H1 (cell line): ENCODE measurements at regions not wholly inside any gene's neighbourhood (a gene's known extent, or its start where the extent isn't known, plus 50 kb on each side); places are given as distances from the start of the nearest gene placed in this dataset.
A peak's percentile ranks its signal among the peaks of the same experiment; 100 is the strongest.

Experiments
- BACH1 ChIP-seq: IDR thresholded peaks from 2 replicates; pipeline ENCODE4 v1.6.1; 2012; ENCODE audit warnings: low read length, improper control_type of control experiment
- CBX5 ChIP-seq: fragments of 300-800, 300-1000 bp; sonication (generic); IDR thresholded peaks from 2 replicates; pipeline ENCODE4 v1.7.1; 2016; ENCODE audit warnings: antibody characterized with exemption, low read length, low read depth
- CEBPB ChIP-seq: IDR thresholded peaks from 2 replicates; pipeline ENCODE4 v1.6.1; 2012; ENCODE audit warnings: low read depth, low read length
- GABPA ChIP-seq: IDR thresholded peaks from 2 replicates; pipeline ENCODE4 v1.6.1; 2011; ENCODE audit warnings: mild to moderate bottlenecking, low read length, moderate library complexity, borderline replicate concordance; ENCODE audit not compliant: insufficient read depth
- GTF2F1 ChIP-seq: IDR thresholded peaks from 2 replicates; pipeline ENCODE4 v1.6.1; 2012; ENCODE audit warnings: low read depth, low read length, improper control_type of control experiment, borderline replicate concordance
- JUN ChIP-seq: IDR thresholded peaks from 2 replicates; pipeline ENCODE4 v1.6.1; 2011; ENCODE audit warnings: low read depth, mild to moderate bottlenecking, improper control_type of control experiment, low read length
- JUND ChIP-seq: IDR thresholded peaks from 2 replicates; pipeline ENCODE4 v1.6.1; 2011; ENCODE audit warnings: mild to moderate bottlenecking, improper control_type of control experiment, low read length
- RFX5 ChIP-seq: IDR thresholded peaks from 2 replicates; pipeline ENCODE4 v1.6.1; 2011; ENCODE audit warnings: low read depth, low read length, improper control_type of control experiment, borderline replicate concordance
- SRF ChIP-seq: IDR thresholded peaks from 2 replicates; pipeline ENCODE4 v1.6.1; 2011; ENCODE audit warnings: mild to moderate bottlenecking, low read depth, low read length, moderate library complexity
- YY1 ChIP-seq: IDR thresholded peaks from 2 replicates; pipeline ENCODE4 v1.6.1; 2011; ENCODE audit warnings: low read depth, mild to moderate bottlenecking, low read length
- TF ChIP-seq, protein P1 (sequence below), 3 experiments: IDR thresholded peaks; 1 replicate in 2 of 3; 2 replicates in 1 of 3; pipeline versions ENCODE4 v1.5.1 to v1.6.1; 2011; ENCODE audit warnings: low read length in 3 of 3, mild to moderate bottlenecking in 3 of 3, inconsistent platforms in 2 of 3, low read depth in 1 of 3, moderate library complexity in 1 of 3; ENCODE audit not compliant: insufficient read depth in 1 of 3; ENCODE audit errors: control extremely low read depth in 1 of 3
- TF ChIP-seq, protein P2 (sequence below): IDR thresholded peaks from 2 replicates; pipeline ENCODE4 v1.6.1; 2012; ENCODE audit warnings: inconsistent platforms

DNA sequence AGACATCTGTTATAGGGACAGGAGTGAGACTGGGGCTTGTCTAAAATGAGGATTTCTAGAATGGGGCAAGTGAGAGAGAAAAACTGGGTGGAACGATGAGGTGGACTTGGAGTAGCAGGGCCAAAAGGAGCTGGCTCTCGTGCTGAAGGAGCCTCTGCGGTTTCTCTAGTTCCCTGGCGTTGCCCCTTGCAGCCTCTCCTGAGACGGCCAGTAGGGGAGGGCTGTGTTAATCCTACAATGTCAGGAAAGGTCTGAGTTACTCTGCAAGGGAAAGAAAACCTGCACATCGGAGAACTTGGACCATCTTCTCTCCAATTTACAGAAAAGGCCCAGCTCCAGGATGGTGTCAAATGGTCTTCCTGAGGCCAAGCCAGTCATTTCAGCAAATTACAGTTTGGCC lies 963.8 kb upstream of the FLRT2 start:
- TF ChIP-seq CEBPB, result no peak
- TF ChIP-seq SRF, result no peak
- TF ChIP-seq, protein P1, sequence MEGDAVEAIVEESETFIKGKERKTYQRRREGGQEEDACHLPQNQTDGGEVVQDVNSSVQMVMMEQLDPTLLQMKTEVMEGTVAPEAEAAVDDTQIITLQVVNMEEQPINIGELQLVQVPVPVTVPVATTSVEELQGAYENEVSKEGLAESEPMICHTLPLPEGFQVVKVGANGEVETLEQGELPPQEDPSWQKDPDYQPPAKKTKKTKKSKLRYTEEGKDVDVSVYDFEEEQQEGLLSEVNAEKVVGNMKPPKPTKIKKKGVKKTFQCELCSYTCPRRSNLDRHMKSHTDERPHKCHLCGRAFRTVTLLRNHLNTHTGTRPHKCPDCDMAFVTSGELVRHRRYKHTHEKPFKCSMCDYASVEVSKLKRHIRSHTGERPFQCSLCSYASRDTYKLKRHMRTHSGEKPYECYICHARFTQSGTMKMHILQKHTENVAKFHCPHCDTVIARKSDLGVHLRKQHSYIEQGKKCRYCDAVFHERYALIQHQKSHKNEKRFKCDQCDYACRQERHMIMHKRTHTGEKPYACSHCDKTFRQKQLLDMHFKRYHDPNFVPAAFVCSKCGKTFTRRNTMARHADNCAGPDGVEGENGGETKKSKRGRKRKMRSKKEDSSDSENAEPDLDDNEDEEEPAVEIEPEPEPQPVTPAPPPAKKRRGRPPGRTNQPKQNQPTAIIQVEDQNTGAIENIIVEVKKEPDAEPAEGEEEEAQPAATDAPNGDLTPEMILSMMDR (IDR thresholded peaks at IDR 0.05; ENCODE audit: control extremely low read depth in 1 of 3, insufficient read depth in 1 of 3, low read depth in 1 of 3, low read length in 3 of 3), result peak in 1 of 3 experiments; percentile 17; a peak in 2 of 4 replicates
- TF ChIP-seq JUND, result no peak
- no peak for TF ChIP-seq BACH1
- no peak for TF ChIP-seq GABPA
- no peak for TF ChIP-seq YY1
- TF ChIP-seq JUN, result no peak
- no peak for TF ChIP-seq RFX5
- TF ChIP-seq, protein P2, sequence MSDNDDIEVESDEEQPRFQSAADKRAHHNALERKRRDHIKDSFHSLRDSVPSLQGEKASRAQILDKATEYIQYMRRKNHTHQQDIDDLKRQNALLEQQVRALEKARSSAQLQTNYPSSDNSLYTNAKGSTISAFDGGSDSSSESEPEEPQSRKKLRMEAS, result no peak
- TF ChIP-seq GTF2F1, result no peak
- no peak for TF ChIP-seq CBX5
